Stimulated activated CD4-positive, alpha-beta T cell treated with anti-CD3 and anti-CD28 coated beads, TNF-alpha, amount 100 ng/mL, for 4 hours (primary cell): ENCODE measurements at regions not wholly inside any gene's neighbourhood (a gene's known extent, or its start where the extent isn't known, plus 50 kb on each side); places are given as distances from the start of the nearest gene placed in this dataset.

Experiments used
- DNase-seq, 3 experiments: peaks; one replicate each; pipeline ENCODE4 v3.0.0-alpha.2; 2020; ENCODE audit warnings: low read depth in 3 of 3

GRCh38 chr1:56073614-56074006 lies 505.8 kb downstream of the PLPP3 start:
- DNase-seq, result no peak

- no peak for DNase-seq
These were observed 506.2 kb downstream of the PLPP3 start for GRCh38 chr1:56073206-56073605.

- DNase-seq, result no peak
These were observed 507.1 kb downstream of the PLPP3 start for GRCh38 chr1:56072310-56072709.

- no peak for DNase-seq
These were observed 508.0 kb downstream of the PLPP3 start for GRCh38 chr1:56071351-56071750.

GRCh38 chr1:56070601-56071000 lies 508.8 kb downstream of the PLPP3 start:
- no peak for DNase-seq

- no peak for DNase-seq
These were observed 509.5 kb downstream of the PLPP3 start for GRCh38 chr1:56069824-56070223.

GRCh38 chr1:56068908-56069307 lies 510.5 kb downstream of the PLPP3 start:
- no peak for DNase-seq

- no peak for DNase-seq
These were observed 511.2 kb downstream of the PLPP3 start for GRCh38 chr1:56068210-56068609.

GRCh38 chr1:56065729-56066128 lies 513.6 kb downstream of the PLPP3 start:
- no peak for DNase-seq

GRCh38 chr1:56064705-56065104 lies 514.7 kb downstream of the PLPP3 start:
- no peak for DNase-seq

- DNase-seq, result no peak
These were observed 515.9 kb downstream of the PLPP3 start for GRCh38 chr1:56063461-56063860.

- DNase-seq, result no peak
These were observed 516.7 kb downstream of the PLPP3 start for GRCh38 chr1:56062625-56063024.

GRCh38 chr1:56061824-56062223 lies 517.5 kb downstream of the PLPP3 start:
- no peak for DNase-seq

- DNase-seq, result no peak
These were observed 518.5 kb downstream of the PLPP3 start for GRCh38 chr1:56060906-56061305.

GRCh38 chr1:56057466-56058405 lies 521.6 kb downstream of the PLPP3 start:
- no peak for DNase-seq

- no peak for DNase-seq
These were observed 522.7 kb downstream of the PLPP3 start for GRCh38 chr1:56056438-56057287.

- DNase-seq, result no peak
These were observed 524.4 kb downstream of the PLPP3 start for GRCh38 chr1:56054959-56055358.

- DNase-seq, result no peak
These were observed 527.3 kb downstream of the PLPP3 start for GRCh38 chr1:56052041-56052440.

- DNase-seq, result no peak
These were observed 528.5 kb downstream of the PLPP3 start for GRCh38 chr1:56050911-56051310.

GRCh38 chr1:56045477-56045876 lies 533.9 kb downstream of the PLPP3 start:
- no peak for DNase-seq

GRCh38 chr1:56045062-56045461 lies 534.3 kb downstream of the PLPP3 start:
- no peak for DNase-seq

- no peak for DNase-seq
These were observed 542.9 kb downstream of the PLPP3 start for GRCh38 chr1:56036479-56036878.
